ENCODE measurements at regions not wholly inside any gene's neighbourhood (a gene's known extent, or its start where the extent isn't known, plus 50 kb on each side); places are given as distances from the start of the nearest gene placed in this dataset.

- Histone ChIP-seq H3K4me3 (ENCODE audit: insufficient read depth, low read length) (no peak overlapping the region), H3K4me2 (ENCODE audit: insufficient read depth, low read length) (no peak overlapping the region), H3K79me2 (ENCODE audit: insufficient read depth, low read length) (no peaks in the 10 kb centered on the region), H2AFZ (ENCODE audit: low read length) (no peak overlapping the region), H3K9me3 (ENCODE audit: low read depth, low read length) (peaks cover 4% of the 10 kb centered on the region), H4K20me1 (ENCODE audit: insufficient read depth, low read length) (no peaks in the 10 kb centered on the region), H3K36me3 (ENCODE audit: insufficient read depth, low read length) (no peaks in the 10 kb centered on the region), H3K27ac (ENCODE audit: low read depth, low read length) (no peak overlapping the region), H3K4me1 (ENCODE audit: insufficient read depth, low read length) (no peaks in the 10 kb centered on the region), H3K27me3 (ENCODE audit: insufficient read depth, low read length) (no peaks in the 10 kb centered on the region)
- TF ChIP-seq CTCF (IDR thresholded peaks at IDR 0.05; ENCODE audit: extremely low read depth, low read depth, low read length) = no peak
- peak; percentile 3 for DNase-seq (ENCODE audit: insufficient read length, low spot score, missing footprints)
Measured at GRCh38 chr18:72612894-72613533, 68.9 kb upstream of the CBLN2 start.

GRCh38 chr18:72605376-72605775, 61.2 kb upstream of the CBLN2 start:
- Histone ChIP-seq H3K4me1 (ENCODE audit: insufficient read depth, low read length) (no peaks in the 10 kb centered on the region), H4K20me1 (ENCODE audit: insufficient read depth, low read length) (no peaks in the 10 kb centered on the region), H3K27ac (ENCODE audit: low read depth, low read length) (no peak overlapping the region), H3K79me2 (ENCODE audit: insufficient read depth, low read length) (no peaks in the 10 kb centered on the region), H3K4me2 (ENCODE audit: insufficient read depth, low read length) (no peak overlapping the region), H3K36me3 (ENCODE audit: insufficient read depth, low read length) (no peaks in the 10 kb centered on the region), H3K9me3 (ENCODE audit: low read depth, low read length) (peaks cover 4% of the 10 kb centered on the region), H3K27me3 (ENCODE audit: insufficient read depth, low read length) (no peaks in the 10 kb centered on the region), H2AFZ (ENCODE audit: low read length) (no peak overlapping the region), H3K4me3 (ENCODE audit: insufficient read depth, low read length) (no peak overlapping the region)
- no peak for TF ChIP-seq CTCF (IDR thresholded peaks at IDR 0.05; ENCODE audit: extremely low read depth, low read depth, low read length)
- DNase-seq (ENCODE audit: insufficient read length, low spot score, missing footprints) = no peak

GRCh38 chr18:72601944-72602343, 57.8 kb upstream of the CBLN2 start:
- no peak for TF ChIP-seq CTCF (IDR thresholded peaks at IDR 0.05; ENCODE audit: extremely low read depth, low read depth, low read length)
- Histone ChIP-seq H3K36me3 (ENCODE audit: insufficient read depth, low read length) (no peaks in the 10 kb centered on the region), H3K4me1 (ENCODE audit: insufficient read depth, low read length) (no peaks in the 10 kb centered on the region), H3K79me2 (ENCODE audit: insufficient read depth, low read length) (no peaks in the 10 kb centered on the region), H3K27ac (ENCODE audit: low read depth, low read length) (no peak overlapping the region), H3K4me2 (ENCODE audit: insufficient read depth, low read length) (no peak overlapping the region), H3K27me3 (ENCODE audit: insufficient read depth, low read length) (no peaks in the 10 kb centered on the region), H4K20me1 (ENCODE audit: insufficient read depth, low read length) (no peaks in the 10 kb centered on the region), H3K4me3 (ENCODE audit: insufficient read depth, low read length) (no peak overlapping the region), H3K9me3 (ENCODE audit: low read depth, low read length) (peaks cover 11% of the 10 kb centered on the region), H2AFZ (ENCODE audit: low read length) (no peak overlapping the region)
- no peak for DNase-seq (ENCODE audit: insufficient read length, low spot score, missing footprints)

- no peaks in the 10 kb centered on the region for H4K20me1 ChIP-seq (ENCODE audit: insufficient read depth, low read length)
- H2AFZ ChIP-seq (ENCODE audit: low read length) = no peak overlapping the region
- TF ChIP-seq CTCF (IDR thresholded peaks at IDR 0.05; ENCODE audit: extremely low read depth, low read depth, low read length) = no peak
- no peak for DNase-seq (ENCODE audit: insufficient read length, low spot score, missing footprints)
- H3K36me3 ChIP-seq (ENCODE audit: insufficient read depth, low read length) = no peaks in the 10 kb centered on the region
- no peaks in the 10 kb centered on the region for H3K27me3 ChIP-seq (ENCODE audit: insufficient read depth, low read length)
- H3K4me2 ChIP-seq (ENCODE audit: insufficient read depth, low read length) = no peak overlapping the region
- H3K4me3 ChIP-seq (ENCODE audit: insufficient read depth, low read length) = no peak overlapping the region
- no peaks in the 10 kb centered on the region for H3K4me1 ChIP-seq (ENCODE audit: insufficient read depth, low read length)
- no peak overlapping the region for H3K27ac ChIP-seq (ENCODE audit: low read depth, low read length)
- no peaks in the 10 kb centered on the region for H3K79me2 ChIP-seq (ENCODE audit: insufficient read depth, low read length)
- H3K9me3 ChIP-seq (ENCODE audit: low read depth, low read length) = peaks cover 11% of the 10 kb centered on the region
Measured at GRCh38 chr18:72601481-72601880, 57.3 kb upstream of the CBLN2 start.

Data from osteoblast (primary cell).